HUES48 (cell line): ENCODE measurements at regions not wholly inside any gene's neighbourhood (a gene's known extent, or its start where the extent isn't known, plus 50 kb on each side); places are given as distances from the start of the nearest gene placed in this dataset.

Source experiments
- H3K27ac ChIP-seq: one replicate; pipeline ENCODE4 v1.7.0; 2013; ENCODE audit warnings: low read depth, low read length, inconsistent platforms
- H3K27me3 ChIP-seq: 2 replicates; pipeline ENCODE4 v1.6.1; 2013; ENCODE audit warnings: mild to moderate bottlenecking, low read length; ENCODE audit not compliant: control insufficient read depth, insufficient read depth
- H3K36me3 ChIP-seq: 2 replicates; pipeline ENCODE4 v1.6.1; 2013; ENCODE audit warnings: low read length; ENCODE audit not compliant: control insufficient read depth, insufficient read depth
- H3K4me1 ChIP-seq: 2 replicates; pipeline ENCODE4 v1.6.1; 2013; ENCODE audit warnings: mild to moderate bottlenecking, low read length; ENCODE audit not compliant: control insufficient read depth, insufficient read depth
- H3K4me3 ChIP-seq: 2 replicates; pipeline ENCODE4 v1.5.1; 2013; ENCODE audit warnings: mild to moderate bottlenecking, low read depth, low read length
- H3K9ac ChIP-seq: 2 replicates; pipeline ENCODE4 v1.6.1; 2013; ENCODE audit warnings: mild to moderate bottlenecking, low read depth, low read length, moderate library complexity
- H3K9me3 ChIP-seq: 2 replicates; pipeline ENCODE4 v1.6.1; 2013; ENCODE audit warnings: low read length; ENCODE audit not compliant: control insufficient read depth, insufficient read depth

- H3K4me1 ChIP-seq, result peaks cover 22% of the 10 kb centered on the region
- no peak overlapping the region for H3K4me3 ChIP-seq
- no peak overlapping the region for H3K9ac ChIP-seq
- no peaks in the 10 kb centered on the region for H3K9me3 ChIP-seq
- H3K27me3 ChIP-seq, result no peaks in the 10 kb centered on the region
- H3K36me3 ChIP-seq, result no peaks in the 10 kb centered on the region
- H3K27ac ChIP-seq, result no peak overlapping the region
These were observed 68.1 kb upstream of the SOX21 start for GRCh38 chr13:94780421-94780820.

DNA sequence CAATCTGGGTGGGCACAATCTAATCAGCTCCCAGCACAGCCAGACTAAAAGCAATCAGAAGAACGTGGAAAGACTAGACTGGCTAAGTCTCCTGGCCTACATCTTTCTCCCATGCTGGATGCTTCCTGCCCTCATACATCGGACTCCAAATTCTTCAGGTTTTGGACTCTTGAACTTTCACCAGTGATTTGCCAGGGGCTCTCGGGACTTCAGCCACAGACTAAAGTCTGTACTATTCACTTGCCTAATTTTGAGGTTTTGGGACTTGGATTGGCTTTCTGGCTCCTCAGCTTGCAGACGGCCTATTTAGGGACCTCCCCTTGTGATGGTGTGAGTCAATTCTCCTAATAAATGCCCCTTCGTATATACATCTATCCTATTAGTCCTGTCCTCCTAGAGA, 66.6 kb upstream of the SOX21 start:
- Histone ChIP-seq H3K27ac (no peak overlapping the region), H3K4me3 (no peak overlapping the region), H3K27me3 (no peaks in the 10 kb centered on the region)

DNA sequence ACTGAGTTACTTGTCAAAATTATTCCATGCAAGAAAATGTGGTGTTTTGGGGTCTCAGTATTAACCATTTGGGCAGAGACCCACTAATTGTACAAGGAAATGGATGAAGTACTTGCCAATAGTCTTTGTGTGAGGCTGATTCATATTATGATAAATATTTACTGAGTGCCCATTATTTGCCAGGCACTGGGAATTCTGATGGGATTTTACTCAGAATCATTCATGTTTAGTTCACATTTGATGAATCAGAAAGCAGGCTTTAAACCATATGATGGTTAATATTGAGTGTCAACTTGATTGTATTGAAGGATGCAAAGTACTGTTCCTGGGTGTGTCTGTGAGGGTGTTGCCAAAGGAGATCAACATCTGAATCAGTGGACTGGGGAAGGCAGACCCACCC, 66.2 kb upstream of the SOX21 start:
- H3K9me3 ChIP-seq, result no peaks in the 10 kb centered on the region
- no peaks in the 10 kb centered on the region for H3K27me3 ChIP-seq
- peaks cover 22% of the 10 kb centered on the region for H3K4me1 ChIP-seq
- no peaks in the 10 kb centered on the region for H3K36me3 ChIP-seq
- no peak overlapping the region for H3K9ac ChIP-seq
- H3K4me3 ChIP-seq, result no peak overlapping the region
- H3K27ac ChIP-seq, result no peak overlapping the region

More for the DNA sequence above, 66.6 kb upstream of the SOX21 start:
- no peak overlapping the region for H3K9ac ChIP-seq
- peaks cover 22% of the 10 kb centered on the region for H3K4me1 ChIP-seq
- H3K36me3 ChIP-seq, result no peaks in the 10 kb centered on the region
- H3K9me3 ChIP-seq, result no peaks in the 10 kb centered on the region

- Histone ChIP-seq H3K9ac (no peak overlapping the region), H3K27me3 (no peaks in the 10 kb centered on the region), H3K36me3 (no peaks in the 10 kb centered on the region), H3K27ac (no peak overlapping the region), H3K4me3 (no peak overlapping the region), H3K9me3 (no peaks in the 10 kb centered on the region), H3K4me1 (peaks cover 22% of the 10 kb centered on the region)
These were observed 64.6 kb upstream of the SOX21 start for GRCh38 chr13:94776956-94777355.

GRCh38 chr13:94776300-94776699, 64.0 kb upstream of the SOX21 start:
- no peak overlapping the region for H3K27ac ChIP-seq
- no peak overlapping the region for H3K9ac ChIP-seq
- no peak overlapping the region for H3K4me3 ChIP-seq
- H3K36me3 ChIP-seq, result no peaks in the 10 kb centered on the region
- H3K9me3 ChIP-seq, result no peaks in the 10 kb centered on the region
- H3K27me3 ChIP-seq, result no peaks in the 10 kb centered on the region
- H3K4me1 ChIP-seq, result peaks cover 22% of the 10 kb centered on the region

GRCh38 chr13:94765814-94766213, 53.5 kb upstream of the SOX21 start:
- Histone ChIP-seq H3K4me3 (no peak overlapping the region), H3K36me3 (no peaks in the 10 kb centered on the region), H3K9me3 (no peaks in the 10 kb centered on the region), H3K4me1 (peaks cover 21% of the 10 kb centered on the region), H3K27ac (no peak overlapping the region), H3K27me3 (no peaks in the 10 kb centered on the region), H3K9ac (no peak overlapping the region)

GRCh38 chr13:94764576-94765321, 52.4 kb upstream of the SOX21 start:
- Histone ChIP-seq H3K4me3 (no peak overlapping the region), H3K27me3 (no peaks in the 10 kb centered on the region), H3K9ac (no peak overlapping the region), H3K36me3 (no peaks in the 10 kb centered on the region), H3K27ac (no peak overlapping the region), H3K4me1 (peaks cover 26% of the 10 kb centered on the region), H3K9me3 (0 out of 2 replicates have a peak, but pooled peaks cover under 1% of the 10 kb centered on the region)
